DND-41 (cell line): ENCODE measurements at regions not wholly inside any gene's neighbourhood (a gene's known extent, or its start where the extent isn't known, plus 50 kb on each side); places are given as distances from the start of the nearest gene placed in this dataset.

Experiments used
- ATAC-seq: fragments of 200-7000 bp; cut with Tn5 transposase; 3 replicates; pipeline ENCODE4 v1.9.1; 2021; ENCODE audit warnings: low read depth; ENCODE audit not compliant: insufficient read depth
- DNase-seq: peaks from one replicate; pipeline ENCODE4 v3.0.0-alpha.2; 2020
- H2AFZ ChIP-seq: 2 replicates; pipeline ENCODE4 v1.6.0; 2012; ENCODE audit warnings: low read depth, low read length
- H3K27ac ChIP-seq: 2 replicates; pipeline ENCODE4 v1.5.1; 2012; ENCODE audit warnings: low read length, inconsistent platforms
- H3K27me3 ChIP-seq: fragments of 200-600 bp; sonication (generic); 2 replicates; pipeline ENCODE4 v1.6.0; 2012; ENCODE audit warnings: low read length, mild to moderate bottlenecking, inconsistent platforms; ENCODE audit not compliant: insufficient read depth, poor library complexity
- H3K36me3 ChIP-seq: 2 replicates; pipeline ENCODE4 v1.5.1; 2012; ENCODE audit warnings: low read length, inconsistent platforms; ENCODE audit not compliant: insufficient read depth
- H3K4me1 ChIP-seq: 2 replicates; pipeline ENCODE4 v1.5.1; 2012; ENCODE audit warnings: mild to moderate bottlenecking, low read length; ENCODE audit not compliant: insufficient read depth
- H3K4me2 ChIP-seq: 2 replicates; pipeline ENCODE4 v1.6.0; 2012; ENCODE audit warnings: mild to moderate bottlenecking, moderate library complexity, low read length, inconsistent platforms; ENCODE audit not compliant: insufficient read depth
- H3K4me3 ChIP-seq, 2 experiments: fragments of 200-600 bp in 1 of 2; shearing (Covaris generic) in 1 of 2; 2 replicates each; pipeline ENCODE4 v1.5.1; 2012 to 2016; ENCODE audit warnings: inconsistent platforms in 2 of 2, low read length in 2 of 2, mild to moderate bottlenecking in 2 of 2, low read depth in 1 of 2, moderate library complexity in 1 of 2
- H3K79me2 ChIP-seq: 2 replicates; pipeline ENCODE4 v1.6.0; 2012; ENCODE audit warnings: low read length, inconsistent platforms; ENCODE audit not compliant: insufficient read depth
- H3K9ac ChIP-seq: 2 replicates; pipeline ENCODE4 v1.6.0; 2012; ENCODE audit warnings: low read depth, mild to moderate bottlenecking, inconsistent platforms, low read length, moderate library complexity
- H3K9me3 ChIP-seq: 2 replicates; pipeline ENCODE4 v1.5.1; 2012; ENCODE audit warnings: low read length, moderate library complexity, mild to moderate bottlenecking, inconsistent platforms; ENCODE audit not compliant: insufficient read depth, severe bottlenecking
- H4K20me1 ChIP-seq: 2 replicates; pipeline ENCODE4 v1.6.0; 2012; ENCODE audit warnings: low read length; ENCODE audit not compliant: insufficient read depth
- EZH2 ChIP-seq: IDR thresholded peaks from 3 replicates; pipeline ENCODE4 v1.6.1; 2012; ENCODE audit warnings: borderline replicate concordance, low read depth, mild to moderate bottlenecking, moderate library complexity, low read length, inconsistent platforms; ENCODE audit not compliant: severe bottlenecking
- TF ChIP-seq, protein P1 (sequence below): IDR thresholded peaks from 2 replicates; pipeline ENCODE4 v1.5.1; 2012; ENCODE audit warnings: borderline replicate concordance, low read length, moderate library complexity, mild to moderate bottlenecking; ENCODE audit not compliant: poor library complexity, severe bottlenecking; ENCODE audit errors: extremely low read depth

DNA sequence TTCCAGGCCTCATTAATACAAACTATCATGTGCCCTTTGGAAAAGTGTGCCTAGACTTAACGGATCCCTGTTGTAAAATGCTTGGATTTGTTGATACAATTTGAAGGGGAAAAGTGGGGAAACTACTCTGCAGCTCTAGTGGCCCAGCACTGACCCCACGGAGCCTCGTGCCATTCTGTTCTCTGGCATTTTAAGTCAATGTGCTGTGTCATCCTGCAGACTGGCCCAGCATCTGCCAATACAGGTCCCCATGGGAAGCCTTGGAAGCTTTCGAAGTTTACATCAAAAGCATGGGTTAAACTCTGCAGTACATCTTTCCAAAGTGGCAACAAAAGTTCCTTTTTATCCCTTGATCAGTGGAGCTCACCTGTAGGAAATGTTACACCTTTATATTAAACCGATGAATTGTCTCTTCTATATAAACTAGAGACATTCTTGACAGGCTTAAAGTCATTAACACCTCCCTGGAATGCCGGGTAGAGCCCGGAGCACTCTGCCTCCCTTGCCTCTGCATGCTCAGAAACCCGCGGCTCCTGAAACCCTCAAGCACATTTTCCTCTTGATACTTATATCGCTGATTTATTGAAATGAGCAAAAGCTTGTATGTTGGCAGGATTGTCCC lies 596.0 kb upstream of the ADAMTS16 start:
- no peaks in the 10 kb centered on the region for H4K20me1 ChIP-seq
- H3K4me3 ChIP-seq = no peak overlapping the region

DNA sequence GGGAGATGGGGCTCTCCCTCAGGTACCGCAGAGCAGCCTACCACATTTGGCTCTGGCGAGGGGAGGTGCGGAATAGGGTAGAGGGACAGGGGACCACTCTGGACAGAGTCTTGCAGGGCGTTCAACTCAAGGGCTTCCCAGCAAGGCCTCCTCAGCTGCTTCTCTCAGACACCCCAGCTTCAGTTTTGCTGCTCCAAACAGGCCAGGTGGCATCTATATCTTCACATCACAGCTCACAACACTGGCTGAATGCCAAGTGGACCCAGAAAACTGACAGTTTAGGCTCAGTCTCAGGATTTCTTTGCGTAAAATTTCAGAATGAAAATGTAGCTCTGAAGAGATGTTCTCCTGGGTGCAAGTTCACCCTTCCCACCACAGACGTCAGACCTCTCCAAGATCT lies 592.6 kb upstream of the ADAMTS16 start:
- peak overlapping the region; percentile 62 for H3K9ac ChIP-seq
- no peaks in the 10 kb centered on the region for H4K20me1 ChIP-seq
- no peak overlapping the region; a peak in 1 of 4 replicates for H3K4me3 ChIP-seq
- peaks cover 100% of the 10 kb centered on the region for H3K4me1 ChIP-seq
- no peak for TF ChIP-seq EZH2
- TF ChIP-seq, protein P1, sequence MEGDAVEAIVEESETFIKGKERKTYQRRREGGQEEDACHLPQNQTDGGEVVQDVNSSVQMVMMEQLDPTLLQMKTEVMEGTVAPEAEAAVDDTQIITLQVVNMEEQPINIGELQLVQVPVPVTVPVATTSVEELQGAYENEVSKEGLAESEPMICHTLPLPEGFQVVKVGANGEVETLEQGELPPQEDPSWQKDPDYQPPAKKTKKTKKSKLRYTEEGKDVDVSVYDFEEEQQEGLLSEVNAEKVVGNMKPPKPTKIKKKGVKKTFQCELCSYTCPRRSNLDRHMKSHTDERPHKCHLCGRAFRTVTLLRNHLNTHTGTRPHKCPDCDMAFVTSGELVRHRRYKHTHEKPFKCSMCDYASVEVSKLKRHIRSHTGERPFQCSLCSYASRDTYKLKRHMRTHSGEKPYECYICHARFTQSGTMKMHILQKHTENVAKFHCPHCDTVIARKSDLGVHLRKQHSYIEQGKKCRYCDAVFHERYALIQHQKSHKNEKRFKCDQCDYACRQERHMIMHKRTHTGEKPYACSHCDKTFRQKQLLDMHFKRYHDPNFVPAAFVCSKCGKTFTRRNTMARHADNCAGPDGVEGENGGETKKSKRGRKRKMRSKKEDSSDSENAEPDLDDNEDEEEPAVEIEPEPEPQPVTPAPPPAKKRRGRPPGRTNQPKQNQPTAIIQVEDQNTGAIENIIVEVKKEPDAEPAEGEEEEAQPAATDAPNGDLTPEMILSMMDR = no peak
- ATAC-seq (peak; percentile 61), DNase-seq (peak; percentile 88)
- peak overlapping the region; percentile 99 for H3K27ac ChIP-seq
- H3K9me3 ChIP-seq = no peaks in the 10 kb centered on the region
- H2AFZ ChIP-seq = peak overlapping the region; percentile 42
- H3K27me3 ChIP-seq = no peaks in the 10 kb centered on the region
- H3K36me3 ChIP-seq = no peaks in the 10 kb centered on the region
- H3K79me2 ChIP-seq = peaks cover 8% of the 10 kb centered on the region
- H3K4me2 ChIP-seq = peak overlapping the region; percentile 32

More for the DNA sequence above, 596.0 kb upstream of the ADAMTS16 start:
- no peak overlapping the region for H2AFZ ChIP-seq
- no peak for ATAC-seq
- H3K27me3 ChIP-seq = no peaks in the 10 kb centered on the region
- H3K4me2 ChIP-seq = no peak overlapping the region
- TF ChIP-seq EZH2 = no peak
- TF ChIP-seq, protein P1 = no peak
- H3K27ac ChIP-seq = peak overlapping the region; percentile 99
- no peaks in the 10 kb centered on the region for H3K79me2 ChIP-seq
- H3K4me1 ChIP-seq = peaks cover 91% of the 10 kb centered on the region
- no peak overlapping the region for H3K9ac ChIP-seq
- no peaks in the 10 kb centered on the region for H3K9me3 ChIP-seq
- DNase-seq = no peak
- H3K36me3 ChIP-seq = no peaks in the 10 kb centered on the region

DNA sequence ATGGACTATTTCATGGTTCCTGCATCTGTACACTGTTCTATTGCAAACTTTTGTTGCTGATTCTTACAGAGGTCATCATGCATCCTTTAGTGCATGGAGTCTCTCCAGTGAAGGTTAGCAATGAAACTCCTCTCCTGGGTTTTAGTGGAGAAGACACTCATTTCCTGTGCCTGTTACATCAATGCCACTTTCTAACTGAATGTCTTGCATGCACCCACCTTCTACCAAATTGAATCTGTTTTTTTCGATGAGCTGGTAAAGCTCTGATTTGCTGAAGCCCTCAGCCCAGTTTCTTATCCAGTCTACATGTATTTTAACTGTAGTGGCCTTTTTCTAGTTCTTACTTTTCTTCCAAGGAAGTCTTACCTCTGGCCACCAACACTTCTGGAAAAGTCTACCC lies 591.8 kb upstream of the ADAMTS16 start:
- H3K9ac ChIP-seq = peak overlapping the region; percentile 62
- DNase-seq (peak; percentile 55), ATAC-seq (peak; percentile 40)
- no peaks in the 10 kb centered on the region for H3K9me3 ChIP-seq
- peaks cover 100% of the 10 kb centered on the region for H3K4me1 ChIP-seq
- H3K4me3 ChIP-seq = no peak overlapping the region; a peak in 1 of 4 replicates
- no peak overlapping the region for H2AFZ ChIP-seq
- H3K4me2 ChIP-seq = peak overlapping the region; percentile 32
- H3K27ac ChIP-seq = peak overlapping the region; percentile 99
- TF ChIP-seq, protein P1 = no peak
- TF ChIP-seq EZH2 = no peak
- no peaks in the 10 kb centered on the region for H4K20me1 ChIP-seq
- peaks cover 8% of the 10 kb centered on the region for H3K79me2 ChIP-seq
- H3K27me3 ChIP-seq = no peaks in the 10 kb centered on the region
- no peaks in the 10 kb centered on the region for H3K36me3 ChIP-seq
